Mesothelial cell of epicardium (in vitro differentiated cells): ENCODE measurements at regions not wholly inside any gene's neighbourhood (a gene's known extent, or its start where the extent isn't known, plus 50 kb on each side); places are given as distances from the start of the nearest gene placed in this dataset.

Experiments
- DNase-seq, 2 experiments: peaks; one replicate each; pipeline ENCODE4 v3.0.0; 2021; ENCODE audit warnings: low spot score in 2 of 2; ENCODE audit not compliant: unreplicated experiment in 2 of 2
- H3K27ac Mint-ChIP-seq: 2 replicates; pipeline ENCODE4 v1.8.0; 2021; ENCODE audit warnings: mixed read lengths
- H3K27me3 Mint-ChIP-seq: 2 replicates; pipeline ENCODE4 v1.8.0; 2021; ENCODE audit warnings: low read depth, mixed read lengths
- H3K36me3 Mint-ChIP-seq: 2 replicates; pipeline ENCODE4 v1.8.0; 2021; ENCODE audit warnings: mixed read lengths
- H3K4me1 Mint-ChIP-seq: 2 replicates; pipeline ENCODE4 v1.8.0; 2021; ENCODE audit warnings: mixed read lengths
- H3K4me3 Mint-ChIP-seq: 2 replicates; pipeline ENCODE4 v1.8.0; 2021; ENCODE audit warnings: mild to moderate bottlenecking, moderate library complexity, mixed read lengths
- H3K9me3 Mint-ChIP-seq: 2 replicates; pipeline ENCODE4 v1.8.0; 2021; ENCODE audit warnings: mixed read lengths
- TF ChIP-seq, protein P1 (sequence below): fragments of 200-600 bp; sonication (generic); IDR thresholded peaks from one replicate; pipeline ENCODE4 v1.5.0; 2021; ENCODE audit warnings: antibody characterized with exemption; ENCODE audit not compliant: unreplicated experiment

DNA sequence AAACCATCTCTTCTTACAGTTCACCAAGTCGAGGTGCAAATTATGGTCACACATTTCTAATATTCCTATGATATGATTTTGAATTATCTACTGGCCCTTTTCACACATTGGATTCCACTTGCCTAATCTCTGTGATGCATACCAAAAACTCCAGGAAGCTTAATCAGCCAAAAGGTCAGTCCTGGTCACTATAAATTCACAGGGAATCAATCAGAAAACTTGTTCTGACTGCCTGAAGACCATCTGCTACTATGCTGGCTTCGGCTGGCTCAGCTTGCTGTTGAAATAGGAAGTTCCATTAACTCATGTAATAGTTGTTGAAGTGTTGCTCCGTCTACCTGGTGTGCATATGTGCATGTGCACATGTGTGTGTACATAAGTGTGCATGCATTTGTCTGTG, 142.8 kb upstream of the FLRT2 start:
- Mint-ChIP-seq H3K9me3 (no peaks in the 10 kb centered on the region), H3K27me3 (no peaks in the 10 kb centered on the region), H3K4me3 (no peak overlapping the region), H3K27ac (no peak overlapping the region), H3K36me3 (no peaks in the 10 kb centered on the region), H3K4me1 (peaks cover 4% of the 10 kb centered on the region)
- TF ChIP-seq, protein P1, sequence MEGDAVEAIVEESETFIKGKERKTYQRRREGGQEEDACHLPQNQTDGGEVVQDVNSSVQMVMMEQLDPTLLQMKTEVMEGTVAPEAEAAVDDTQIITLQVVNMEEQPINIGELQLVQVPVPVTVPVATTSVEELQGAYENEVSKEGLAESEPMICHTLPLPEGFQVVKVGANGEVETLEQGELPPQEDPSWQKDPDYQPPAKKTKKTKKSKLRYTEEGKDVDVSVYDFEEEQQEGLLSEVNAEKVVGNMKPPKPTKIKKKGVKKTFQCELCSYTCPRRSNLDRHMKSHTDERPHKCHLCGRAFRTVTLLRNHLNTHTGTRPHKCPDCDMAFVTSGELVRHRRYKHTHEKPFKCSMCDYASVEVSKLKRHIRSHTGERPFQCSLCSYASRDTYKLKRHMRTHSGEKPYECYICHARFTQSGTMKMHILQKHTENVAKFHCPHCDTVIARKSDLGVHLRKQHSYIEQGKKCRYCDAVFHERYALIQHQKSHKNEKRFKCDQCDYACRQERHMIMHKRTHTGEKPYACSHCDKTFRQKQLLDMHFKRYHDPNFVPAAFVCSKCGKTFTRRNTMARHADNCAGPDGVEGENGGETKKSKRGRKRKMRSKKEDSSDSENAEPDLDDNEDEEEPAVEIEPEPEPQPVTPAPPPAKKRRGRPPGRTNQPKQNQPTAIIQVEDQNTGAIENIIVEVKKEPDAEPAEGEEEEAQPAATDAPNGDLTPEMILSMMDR: no peak
- DNase-seq: no peak

DNA sequence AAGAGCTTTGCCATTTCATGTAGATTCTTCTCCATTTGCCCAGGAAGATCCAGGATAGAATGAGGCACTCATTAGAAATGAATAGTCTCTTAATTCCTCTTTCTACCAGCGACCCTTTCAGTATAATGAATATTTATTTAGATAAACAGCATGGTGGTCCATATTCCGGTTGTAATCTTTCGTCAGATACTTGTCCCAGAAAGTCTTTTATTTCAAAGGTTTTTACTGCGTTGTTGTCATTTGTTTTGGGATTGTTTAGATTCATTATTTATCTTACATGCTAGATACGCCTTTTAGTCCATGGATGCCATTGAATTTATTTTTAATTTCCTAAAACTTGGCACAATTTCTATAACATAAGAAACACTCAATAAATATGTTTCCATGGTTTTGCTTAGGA, 139.7 kb upstream of the FLRT2 start:
- Mint-ChIP-seq H3K27me3 (no peaks in the 10 kb centered on the region), H3K27ac (no peak overlapping the region), H3K4me3 (no peak overlapping the region), H3K9me3 (no peaks in the 10 kb centered on the region), H3K4me1 (peaks cover 6% of the 10 kb centered on the region), H3K36me3 (no peaks in the 10 kb centered on the region)
- DNase-seq: no peak
- TF ChIP-seq, protein P1: no peak

DNA sequence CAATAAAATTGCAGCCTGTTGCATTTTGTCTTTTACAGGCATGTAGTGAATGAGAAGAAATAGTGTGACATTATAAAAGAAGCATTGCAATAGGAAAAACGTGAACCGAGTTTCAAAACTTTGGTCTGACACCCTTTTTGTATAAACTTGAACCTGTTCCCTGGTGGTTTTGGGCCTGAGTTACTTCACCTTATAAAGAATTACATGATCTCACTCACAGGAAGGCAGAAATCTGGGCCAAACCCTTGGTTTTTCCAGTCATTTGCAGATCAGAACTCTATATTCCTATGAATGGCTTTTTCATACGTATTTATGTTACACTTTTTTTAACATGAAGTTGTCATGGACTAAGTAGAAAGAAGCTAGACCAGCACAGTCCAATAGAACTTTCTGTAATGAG, 138.5 kb upstream of the FLRT2 start:
- H3K27me3 Mint-ChIP-seq: no peaks in the 10 kb centered on the region
- no peaks in the 10 kb centered on the region for H3K9me3 Mint-ChIP-seq
- no peak overlapping the region for H3K4me3 Mint-ChIP-seq
- H3K36me3 Mint-ChIP-seq: no peaks in the 10 kb centered on the region
- H3K4me1 Mint-ChIP-seq: peaks cover 6% of the 10 kb centered on the region
- TF ChIP-seq, protein P1: no peak
- no peak overlapping the region for H3K27ac Mint-ChIP-seq
- DNase-seq: no peak

DNA sequence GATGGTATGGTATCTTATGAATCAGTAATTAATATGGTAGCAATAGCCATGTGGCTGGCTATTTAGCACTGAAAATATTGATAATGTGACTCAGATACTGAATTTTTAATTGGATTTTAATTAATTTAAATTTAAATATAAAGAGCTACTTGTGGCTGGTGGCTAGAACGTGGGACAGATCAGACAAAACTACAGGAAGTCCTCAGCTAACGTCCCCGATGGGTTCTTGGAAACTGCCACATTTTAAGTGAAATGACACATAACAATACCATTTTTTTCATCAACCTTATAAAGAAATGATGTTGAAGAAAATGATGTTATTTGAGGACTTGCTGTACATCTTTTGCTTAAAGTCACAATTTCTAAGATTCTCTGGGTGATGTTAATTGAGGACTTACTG, 138.1 kb upstream of the FLRT2 start:
- peaks cover 6% of the 10 kb centered on the region for H3K4me1 Mint-ChIP-seq
- H3K4me3 Mint-ChIP-seq: no peak overlapping the region
- H3K27ac Mint-ChIP-seq: no peak overlapping the region

DNA sequence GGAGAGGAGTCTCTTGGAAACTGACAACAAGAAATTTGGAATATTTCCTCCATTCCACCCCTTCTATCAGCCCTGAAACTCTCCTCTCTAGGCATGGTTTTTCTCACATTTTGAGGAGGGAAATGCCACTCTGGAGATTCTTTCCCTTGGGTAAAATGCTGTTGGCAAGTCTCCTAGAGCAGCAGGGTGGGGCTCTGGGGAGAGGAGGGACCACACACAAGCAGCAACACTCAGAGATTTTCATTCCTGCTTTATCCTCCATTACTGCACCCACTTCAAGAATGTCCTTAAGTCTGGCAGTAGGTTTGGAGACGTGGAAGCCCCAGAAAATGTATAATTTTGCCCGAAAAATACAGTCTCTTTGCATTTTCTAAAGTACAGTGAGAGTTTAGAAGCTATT, 130.8 kb upstream of the FLRT2 start:
- Mint-ChIP-seq H3K4me1 (peaks cover 14% of the 10 kb centered on the region), H3K27ac (no peak overlapping the region), H3K36me3 (no peaks in the 10 kb centered on the region), H3K4me3 (no peak overlapping the region), H3K9me3 (no peaks in the 10 kb centered on the region), H3K27me3 (no peaks in the 10 kb centered on the region)
- no peak for DNase-seq
- TF ChIP-seq, protein P1: no peak

More for the DNA sequence above, 138.1 kb upstream of the FLRT2 start:
- no peaks in the 10 kb centered on the region for H3K9me3 Mint-ChIP-seq
- H3K36me3 Mint-ChIP-seq: no peaks in the 10 kb centered on the region
- TF ChIP-seq, protein P1: no peak
- no peak for DNase-seq
- no peaks in the 10 kb centered on the region for H3K27me3 Mint-ChIP-seq

DNA sequence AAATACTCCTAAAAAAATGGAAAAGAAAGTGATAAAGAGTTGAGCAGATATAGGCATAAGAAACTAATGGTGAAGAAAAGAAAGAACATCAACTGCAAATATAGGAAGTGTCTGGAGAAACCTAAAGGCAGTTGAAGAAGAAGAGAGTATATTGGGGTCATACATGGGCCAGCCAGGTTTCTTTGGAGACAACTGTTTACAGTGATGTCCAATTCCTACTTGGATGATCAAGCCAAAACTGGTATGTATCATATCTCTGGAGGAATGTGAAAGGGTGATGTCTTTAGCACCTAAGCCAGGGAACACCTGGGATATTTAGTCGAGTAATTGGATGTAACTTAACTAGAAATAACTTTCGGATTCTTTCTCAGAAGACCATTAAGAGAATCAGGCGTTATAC, 129.3 kb upstream of the FLRT2 start:
- Mint-ChIP-seq H3K4me3 (no peak overlapping the region), H3K27ac (no peak overlapping the region), H3K36me3 (no peaks in the 10 kb centered on the region), H3K4me1 (peaks cover 14% of the 10 kb centered on the region), H3K9me3 (no peaks in the 10 kb centered on the region), H3K27me3 (no peaks in the 10 kb centered on the region)
- DNase-seq: no peak
- TF ChIP-seq, protein P1: no peak
